Spleen (tissue), 11 donors: ENCODE measurements at regions not wholly inside any gene's neighbourhood (a gene's known extent, or its start where the extent isn't known, plus 50 kb on each side); places are given as distances from the start of the nearest gene placed in this dataset.

Experiments
- DNase-seq: peaks from one replicate; pipeline ENCODE4 v3.0.0-alpha.2; 2020
- H3K27ac ChIP-seq, 8 donors: fragments of 200-600 bp; sonication (generic) in 7 of 8; 1 replicate in 4 of 8; 2 replicates in 4 of 8; pipeline versions ENCODE4 v1.5.0 to v1.8.0; 2016 to 2021; ENCODE audit warnings: inconsistent platforms in 4 of 8, mild to moderate bottlenecking in 4 of 8, moderate library complexity in 1 of 8
- H3K27me3 ChIP-seq, 7 donors: fragments of 200-600 bp; sonication (generic) in 6 of 7; replicated peaks in 1 of 7; 1 replicate in 4 of 7; 2 replicates in 3 of 7; pipeline versions ENCODE4 v1.5.0 to v1.8.0; 2016 to 2021; ENCODE audit warnings: inconsistent platforms in 3 of 7, mild to moderate bottlenecking in 1 of 7
- H3K36me3 ChIP-seq, 6 donors: fragments of 200-600 bp; sonication (generic) in 5 of 6; 1 replicate in 4 of 6; 2 replicates in 2 of 6; pipeline versions ENCODE4 v1.5.0 to v1.8.0; 2016 to 2021; ENCODE audit warnings: inconsistent platforms in 2 of 6
- H3K4me1 ChIP-seq, 6 donors: fragments of 200-600 bp; sonication (generic) in 5 of 6; 1 replicate in 3 of 6; 2 replicates in 3 of 6; pipeline versions ENCODE4 v1.5.0 to v1.8.0; 2016 to 2021; ENCODE audit warnings: inconsistent platforms in 3 of 6
- H3K4me3 ChIP-seq, 8 donors: fragments of 200-600 bp; sonication (generic) in 7 of 8; 1 replicate in 4 of 8; 2 replicates in 4 of 8; pipeline versions ENCODE4 v1.5.0 to v1.8.0; 2016 to 2021; ENCODE audit warnings: inconsistent platforms in 4 of 8, mild to moderate bottlenecking in 4 of 8, moderate library complexity in 2 of 8
- H3K9me3 ChIP-seq, 8 donors: fragments of 200-600 bp; sonication (generic) in 7 of 8; 1 replicate in 4 of 8; 2 replicates in 4 of 8; pipeline versions ENCODE4 v1.5.0 to v1.8.0; 2016 to 2021; ENCODE audit warnings: inconsistent platforms in 4 of 8
- CTCF ChIP-seq, 11 experiments: fragments of 200-600 bp in 7 of 11; fragments of 450-650 bp in 4 of 11; sonication (generic) in 4 of 11; IDR thresholded peaks in 8 of 11; conservative IDR thresholded peaks in 3 of 11; 1 replicate in 7 of 11; 2 replicates in 4 of 11; pipeline versions ENCODE4 v1.4.0 to v1.8.0; 2016 to 2021; ENCODE audit warnings: antibody characterized with exemption in 11 of 11, inconsistent platforms in 4 of 11, mild to moderate bottlenecking in 1 of 11
- POLR2A ChIP-seq, 3 donors: fragments of 450-650 bp; IDR thresholded peaks; one replicate each; pipeline ENCODE4 v1.5.1; 2017; ENCODE audit warnings: antibody characterized with exemption in 3 of 3, mild to moderate bottlenecking in 1 of 3
- POLR2AphosphoS5 ChIP-seq, 3 donors: sonication (generic); formaldehyde crosslinking; IDR thresholded peaks; one replicate each; pipeline ENCODE4 v1.5.1; 2017; ENCODE audit warnings: antibody characterized with exemption in 3 of 3
- WGBS, 5 donors: extraction: QIAGEN DNeasy Blood & Tissue Kit in 3 of 5; methylation state at CpG; one replicate each; pipeline versions ENCODE4 v1.1.5 to v1.1.7; 2013 to 2018; 5-methylcytosine and 5-hydroxymethylcytosine counted together
- intact Hi-C: fragments of 100-400 bp; cut with DNase I; formaldehyde crosslinking; loops from one replicate; pipeline ENCODE4 v1.15.0; 2023; ENCODE audit warnings: low total_unique reads
- donor health status: healthy with polysubstance abuse.
- donor health status: DM: no; HTN: no; CAD: no; lungs with moderate emphysema.
- donor health status: DM: no; HTN: no; CAD: no.
- donor health status: Bipolar disorder and iron deficiency.
- donor health status: healthy.
- donor health status: DM: no; HTN: no; CAD: no.
- donor health status: DM: yes; HTN: yes; CAD: no.

- no peaks in the 10 kb centered on the region for H3K27me3 ChIP-seq
- intact Hi-C loops: no loop called here
- H3K4me1 ChIP-seq: no peaks in the 10 kb centered on the region
- H3K4me3 ChIP-seq: no peak overlapping the region
- no peak for TF ChIP-seq CTCF (IDR thresholded peaks at IDR 0.05 in 8 of 11, conservative IDR thresholded peaks at IDR 0.05 in 3 of 11)
- TF ChIP-seq POLR2AphosphoS5 (IDR thresholded peaks at IDR 0.05): no peak
- TF ChIP-seq POLR2A (IDR thresholded peaks at IDR 0.05): no peak
- no peak for DNase-seq
- H3K9me3 ChIP-seq: no peaks in the 10 kb centered on the region
- no peak overlapping the region for H3K27ac ChIP-seq
- H3K36me3 ChIP-seq: no peaks in the 10 kb centered on the region
Measured at GRCh38 chr5:157959370-157959769, 100.4 kb upstream of the CLINT1 start.

- H3K4me1 ChIP-seq: no peaks in the 10 kb centered on the region
- no peak for DNase-seq
- no peaks in the 10 kb centered on the region for H3K9me3 ChIP-seq
- H3K4me3 ChIP-seq: no peak overlapping the region
- TF ChIP-seq CTCF (IDR thresholded peaks at IDR 0.05 in 8 of 11, conservative IDR thresholded peaks at IDR 0.05 in 3 of 11) (no peak), POLR2AphosphoS5 (IDR thresholded peaks at IDR 0.05) (no peak), POLR2A (IDR thresholded peaks at IDR 0.05) (no peak)
- H3K36me3 ChIP-seq: no peaks in the 10 kb centered on the region
- H3K27me3 ChIP-seq: peaks cover 0 to 4% (median 0%) of the 10 kb centered on the region in 7 donors
- intact Hi-C loops: no loop called here
- 60 to 85% (median 73%) methylated on average over 3 of the region's 3 CpGs for WGBS, 5 donors
- H3K27ac ChIP-seq: no peak overlapping the region
Measured at GRCh38 chr5:157956271-157956885, 97.4 kb upstream of the CLINT1 start.

GRCh38 chr5:157955541-157956172 lies 96.7 kb upstream of the CLINT1 start:
- Histone ChIP-seq H3K36me3 (no peaks in the 10 kb centered on the region), H3K4me1 (no peaks in the 10 kb centered on the region), H3K27ac (no peak overlapping the region), H3K27me3 (peaks cover 0 to 4% (median 0%) of the 10 kb centered on the region in 7 donors), H3K4me3 (no peak overlapping the region), H3K9me3 (no peaks in the 10 kb centered on the region)
- 86 to 94% (median 91%) methylated on average over 6 of the region's 6 CpGs for WGBS, 5 donors
- intact Hi-C loops: no loop called here
- TF ChIP-seq CTCF (IDR thresholded peaks at IDR 0.05 in 8 of 11, conservative IDR thresholded peaks at IDR 0.05 in 3 of 11) (no peak), POLR2A (IDR thresholded peaks at IDR 0.05) (no peak), POLR2AphosphoS5 (IDR thresholded peaks at IDR 0.05) (no peak)
- no peak for DNase-seq

GRCh38 chr5:157952374-157952685 lies 93.4 kb upstream of the CLINT1 start:
- no peak overlapping the region for H3K4me3 ChIP-seq
- TF ChIP-seq POLR2AphosphoS5 (IDR thresholded peaks at IDR 0.05) (no peak), POLR2A (IDR thresholded peaks at IDR 0.05) (no peak), CTCF (IDR thresholded peaks at IDR 0.05 in 8 of 11, conservative IDR thresholded peaks at IDR 0.05 in 3 of 11) (no peak)
- DNase-seq: no peak

More at GRCh38 chr5:157952374-157952685, 93.4 kb upstream of the CLINT1 start:
- 83 to 100% (median 91%) methylated on average over 1 of the region's 1 CpG for WGBS, 5 donors
- Histone ChIP-seq H3K4me1 (peaks cover 0 to 10% (median 7%) of the 10 kb centered on the region in 6 donors), H3K9me3 (no peaks in the 10 kb centered on the region), H3K27ac (no peak overlapping the region), H3K27me3 (peaks cover 0 to 24% (median 0%) of the 10 kb centered on the region in 7 donors), H3K36me3 (no peaks in the 10 kb centered on the region)
- intact Hi-C loops: no loop called here
